ENCODE measurements at regions not wholly inside any gene's neighbourhood (a gene's known extent, or its start where the extent isn't known, plus 50 kb on each side); places are given as distances from the start of the nearest gene placed in this dataset.

DNA sequence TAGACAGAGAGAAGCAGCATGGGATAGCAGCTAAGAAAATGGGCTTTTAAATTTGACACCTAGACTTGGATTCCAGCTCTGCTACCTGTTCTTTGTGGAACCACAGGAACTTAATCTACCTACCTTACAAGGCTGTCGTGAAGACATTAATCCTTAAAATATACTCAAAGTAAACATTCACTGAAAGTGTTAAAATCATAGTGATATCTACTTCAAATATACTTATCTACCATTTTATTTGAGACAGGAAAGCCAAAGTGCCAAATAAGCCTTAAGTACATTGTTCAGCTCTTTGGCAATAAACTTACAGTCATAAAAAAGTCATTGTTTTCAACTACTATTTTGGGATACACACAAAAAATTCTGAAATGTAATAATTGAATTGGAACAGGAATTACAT lies 295.0 kb upstream of the PITX2 start:
- Histone ChIP-seq H3K9ac (ENCODE audit: extremely low read depth, low read length, poor library complexity, severe bottlenecking) (no peak overlapping the region), H3K27ac (ENCODE audit: low read depth, low read length) (no peak overlapping the region), H3K4me3 (ENCODE audit: low read length) (no peak overlapping the region), H3K36me3 (ENCODE audit: control insufficient read depth, insufficient read depth, low read length) (no peaks in the 10 kb centered on the region), H3K4me1 (ENCODE audit: control insufficient read depth, insufficient read depth, low read length) (no peaks in the 10 kb centered on the region), H3K9me3 (ENCODE audit: control insufficient read depth, low read length) (no peaks in the 10 kb centered on the region), H3K27me3 (ENCODE audit: control insufficient read depth, insufficient read depth, low read length, poor library complexity, severe bottlenecking) (peaks cover 33% of the 10 kb centered on the region)
- no peak overlapping the region for H3K4me3 Mint-ChIP-seq
- TF ChIP-seq, protein P1, sequence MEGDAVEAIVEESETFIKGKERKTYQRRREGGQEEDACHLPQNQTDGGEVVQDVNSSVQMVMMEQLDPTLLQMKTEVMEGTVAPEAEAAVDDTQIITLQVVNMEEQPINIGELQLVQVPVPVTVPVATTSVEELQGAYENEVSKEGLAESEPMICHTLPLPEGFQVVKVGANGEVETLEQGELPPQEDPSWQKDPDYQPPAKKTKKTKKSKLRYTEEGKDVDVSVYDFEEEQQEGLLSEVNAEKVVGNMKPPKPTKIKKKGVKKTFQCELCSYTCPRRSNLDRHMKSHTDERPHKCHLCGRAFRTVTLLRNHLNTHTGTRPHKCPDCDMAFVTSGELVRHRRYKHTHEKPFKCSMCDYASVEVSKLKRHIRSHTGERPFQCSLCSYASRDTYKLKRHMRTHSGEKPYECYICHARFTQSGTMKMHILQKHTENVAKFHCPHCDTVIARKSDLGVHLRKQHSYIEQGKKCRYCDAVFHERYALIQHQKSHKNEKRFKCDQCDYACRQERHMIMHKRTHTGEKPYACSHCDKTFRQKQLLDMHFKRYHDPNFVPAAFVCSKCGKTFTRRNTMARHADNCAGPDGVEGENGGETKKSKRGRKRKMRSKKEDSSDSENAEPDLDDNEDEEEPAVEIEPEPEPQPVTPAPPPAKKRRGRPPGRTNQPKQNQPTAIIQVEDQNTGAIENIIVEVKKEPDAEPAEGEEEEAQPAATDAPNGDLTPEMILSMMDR (conservative IDR thresholded peaks at IDR 0.05), result no peak
- peaks cover 11% of the 10 kb centered on the region for H3K4me1 Mint-ChIP-seq
- 62% methylated on average over 1 of the region's 1 CpG; no CpG with 5 or more reads in 1 of the 2 experiments for WGBS, 2 experiments (ENCODE audit: insufficient coverage in 1 of 2, insufficient read length in 1 of 2)
- no peaks in the 10 kb centered on the region for H3K9me3 Mint-ChIP-seq
- DNase-seq, result no peak
- H3K27me3 Mint-ChIP-seq (ENCODE audit: insufficient read depth), result peaks cover 19% of the 10 kb centered on the region
- no peaks in the 10 kb centered on the region for H3K36me3 Mint-ChIP-seq (ENCODE audit: low read depth)
- no peak overlapping the region for H3K27ac Mint-ChIP-seq

- 100% methylated on average over 2 of the region's 2 CpGs; no CpG with 5 or more reads in 1 of the 2 experiments for WGBS, 2 experiments (ENCODE audit: insufficient coverage in 1 of 2, insufficient read length in 1 of 2)
- no peak overlapping the region for H3K27ac ChIP-seq (ENCODE audit: low read depth, low read length)
Measured at GRCh38 chr4:110920990-110921389, 298.1 kb upstream of the PITX2 start.

DNA sequence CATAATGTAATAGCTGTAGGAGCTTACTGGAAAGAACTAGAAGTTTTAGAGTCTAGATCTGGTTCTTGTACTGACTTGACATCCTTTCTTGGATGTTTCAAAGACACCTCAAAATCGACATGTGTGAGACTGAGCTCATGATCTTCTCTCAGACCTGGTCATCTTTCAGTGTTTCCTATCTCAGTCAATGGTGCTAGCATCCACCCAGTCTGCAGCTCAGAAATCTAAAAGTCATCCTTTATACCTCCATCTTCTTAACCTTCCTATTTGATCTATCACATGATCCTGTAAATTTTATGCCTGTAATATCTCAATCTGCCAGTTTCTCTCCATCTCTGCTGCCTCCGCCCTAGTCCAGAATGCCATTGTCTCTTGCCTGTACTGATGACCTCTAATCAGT lies 301.9 kb upstream of the PITX2 start:
- TF ChIP-seq, protein P1 (conservative IDR thresholded peaks at IDR 0.05), result no peak
- H3K27me3 Mint-ChIP-seq (ENCODE audit: insufficient read depth), result no peaks in the 10 kb centered on the region
- no peak overlapping the region for H3K4me3 Mint-ChIP-seq
- H3K4me1 Mint-ChIP-seq, result peaks cover 21% of the 10 kb centered on the region
- WGBS, 2 experiments (ENCODE audit: insufficient coverage in 1 of 2, insufficient read length in 1 of 2), result 88 to 96% methylated on average over 2 of the region's 2 CpGs
- no peaks in the 10 kb centered on the region for H3K36me3 ChIP-seq (ENCODE audit: control insufficient read depth, insufficient read depth, low read length)
- no peak for DNase-seq
- H3K4me1 ChIP-seq (ENCODE audit: control insufficient read depth, insufficient read depth, low read length), result no peaks in the 10 kb centered on the region
- H3K4me3 ChIP-seq (ENCODE audit: low read length), result no peak overlapping the region
- no peak overlapping the region for H3K9ac ChIP-seq (ENCODE audit: extremely low read depth, low read length, poor library complexity, severe bottlenecking)
- H3K9me3 ChIP-seq (ENCODE audit: control insufficient read depth, low read length), result no peaks in the 10 kb centered on the region
- no peak overlapping the region for H3K27ac Mint-ChIP-seq
- H3K36me3 Mint-ChIP-seq (ENCODE audit: low read depth), result no peaks in the 10 kb centered on the region
- no peaks in the 10 kb centered on the region for H3K27me3 ChIP-seq (ENCODE audit: control insufficient read depth, insufficient read depth, low read length, poor library complexity, severe bottlenecking)
- H3K9me3 Mint-ChIP-seq, result no peaks in the 10 kb centered on the region
- H3K27ac ChIP-seq (ENCODE audit: low read depth, low read length), result no peak overlapping the region

More at GRCh38 chr4:110920990-110921389, 298.1 kb upstream of the PITX2 start:
- Histone ChIP-seq H3K9ac (ENCODE audit: extremely low read depth, low read length, poor library complexity, severe bottlenecking) (no peak overlapping the region), H3K9me3 (ENCODE audit: control insufficient read depth, low read length) (no peaks in the 10 kb centered on the region), H3K4me1 (ENCODE audit: control insufficient read depth, insufficient read depth, low read length) (no peaks in the 10 kb centered on the region), H3K4me3 (ENCODE audit: low read length) (no peak overlapping the region), H3K36me3 (ENCODE audit: control insufficient read depth, insufficient read depth, low read length) (no peaks in the 10 kb centered on the region), H3K27me3 (ENCODE audit: control insufficient read depth, insufficient read depth, low read length, poor library complexity, severe bottlenecking) (peaks cover 11% of the 10 kb centered on the region)
- no peaks in the 10 kb centered on the region for H3K36me3 Mint-ChIP-seq (ENCODE audit: low read depth)
- no peak for DNase-seq
- no peak overlapping the region for H3K4me3 Mint-ChIP-seq
- H3K4me1 Mint-ChIP-seq, result peaks cover 9% of the 10 kb centered on the region
- TF ChIP-seq, protein P1 (conservative IDR thresholded peaks at IDR 0.05), result no peak
- H3K27me3 Mint-ChIP-seq (ENCODE audit: insufficient read depth), result peaks cover 3% of the 10 kb centered on the region
- no peak overlapping the region for H3K27ac Mint-ChIP-seq
- no peaks in the 10 kb centered on the region for H3K9me3 Mint-ChIP-seq
